Stimulated activated naive CD8-positive, alpha-beta T cell treated with anti-CD3 and anti-CD28 coated beads, Interleukin-15, Interleukin-2, amounts not matched to agents 100 U/mL and 50 U/mL, for 24 hours (primary cell): ENCODE measurements at regions not wholly inside any gene's neighbourhood (a gene's known extent, or its start where the extent isn't known, plus 50 kb on each side); places are given as distances from the start of the nearest gene placed in this dataset.

ENCODE experiments used
- ATAC-seq: fragments of 150-1000 bp; cut with Tn5 transposase; one replicate; pipeline ENCODE4 v1.10.0; 2021
- DNase-seq: peaks from one replicate; pipeline ENCODE4 v3.0.0; 2021

- DNase-seq = no peak
- no peak for ATAC-seq
Measured at GRCh38 chr10:55146032-55146431, 345.0 kb upstream of the PCDH15 start.

- ATAC-seq (no peak), DNase-seq (no peak)
Measured at GRCh38 chr10:55144001-55144400, 343.0 kb upstream of the PCDH15 start.

- no peak for DNase-seq
- ATAC-seq = no peak
Measured at GRCh38 chr10:55141892-55142291, 340.9 kb upstream of the PCDH15 start.

GRCh38 chr10:55137063-55137462, 336.0 kb upstream of the PCDH15 start:
- DNase-seq = no peak
- ATAC-seq = no peak

GRCh38 chr10:55104738-55105137, 303.7 kb upstream of the PCDH15 start:
- ATAC-seq (no peak), DNase-seq (no peak)

GRCh38 chr10:55098452-55098851, 297.4 kb upstream of the PCDH15 start:
- no peak for ATAC-seq
- DNase-seq = no peak

- ATAC-seq (no peak), DNase-seq (no peak)
Measured at GRCh38 chr10:55091691-55092328, 290.8 kb upstream of the PCDH15 start.

GRCh38 chr10:55078121-55078520, 277.1 kb upstream of the PCDH15 start:
- no peak for ATAC-seq
- no peak for DNase-seq

- DNase-seq (no peak), ATAC-seq (no peak)
Measured at GRCh38 chr10:55065185-55065584, 264.2 kb upstream of the PCDH15 start.

GRCh38 chr10:55063811-55064210, 262.8 kb upstream of the PCDH15 start:
- DNase-seq (no peak), ATAC-seq (no peak)

GRCh38 chr10:55062349-55062748, 261.3 kb upstream of the PCDH15 start:
- ATAC-seq (no peak), DNase-seq (no peak)

GRCh38 chr10:55058800-55059199, 257.8 kb upstream of the PCDH15 start:
- DNase-seq = no peak
- ATAC-seq = no peak

GRCh38 chr10:55051515-55051914, 250.5 kb upstream of the PCDH15 start:
- no peak for ATAC-seq
- no peak for DNase-seq

GRCh38 chr10:55048830-55049498, 247.9 kb upstream of the PCDH15 start:
- ATAC-seq (no peak), DNase-seq (no peak)

GRCh38 chr10:55043540-55043939, 242.5 kb upstream of the PCDH15 start:
- no peak for ATAC-seq
- DNase-seq = no peak

- ATAC-seq (no peak), DNase-seq (no peak)
Measured at GRCh38 chr10:55033061-55033460, 232.0 kb upstream of the PCDH15 start.

- no peak for ATAC-seq
- DNase-seq = no peak
Measured at GRCh38 chr10:55024713-55025112, 223.7 kb upstream of the PCDH15 start.

GRCh38 chr10:55019439-55019838, 218.4 kb upstream of the PCDH15 start:
- no peak for DNase-seq

GRCh38 chr10:55013318-55013717, 212.3 kb upstream of the PCDH15 start:
- DNase-seq (no peak), ATAC-seq (no peak)

More at GRCh38 chr10:55019439-55019838, 218.4 kb upstream of the PCDH15 start:
- ATAC-seq = no peak

GRCh38 chr10:55002420-55002819, 201.4 kb upstream of the PCDH15 start:
- no peak for ATAC-seq
- no peak for DNase-seq

- no peak for ATAC-seq
- no peak for DNase-seq
Measured at GRCh38 chr10:55001422-55001821, 200.4 kb upstream of the PCDH15 start.

GRCh38 chr10:54993148-54993547, 192.1 kb upstream of the PCDH15 start:
- no peak for DNase-seq

GRCh38 chr10:54985732-54986131, 184.7 kb upstream of the PCDH15 start:
- no peak for ATAC-seq
- DNase-seq = no peak

More at GRCh38 chr10:54993148-54993547, 192.1 kb upstream of the PCDH15 start:
- no peak for ATAC-seq

- no peak for DNase-seq
- ATAC-seq = no peak
Measured at GRCh38 chr10:54983255-54983654, 182.2 kb upstream of the PCDH15 start.
